ENCODE measurements at regions not wholly inside any gene's neighbourhood (a gene's known extent, or its start where the extent isn't known, plus 50 kb on each side); places are given as distances from the start of the nearest gene placed in this dataset.

DNA sequence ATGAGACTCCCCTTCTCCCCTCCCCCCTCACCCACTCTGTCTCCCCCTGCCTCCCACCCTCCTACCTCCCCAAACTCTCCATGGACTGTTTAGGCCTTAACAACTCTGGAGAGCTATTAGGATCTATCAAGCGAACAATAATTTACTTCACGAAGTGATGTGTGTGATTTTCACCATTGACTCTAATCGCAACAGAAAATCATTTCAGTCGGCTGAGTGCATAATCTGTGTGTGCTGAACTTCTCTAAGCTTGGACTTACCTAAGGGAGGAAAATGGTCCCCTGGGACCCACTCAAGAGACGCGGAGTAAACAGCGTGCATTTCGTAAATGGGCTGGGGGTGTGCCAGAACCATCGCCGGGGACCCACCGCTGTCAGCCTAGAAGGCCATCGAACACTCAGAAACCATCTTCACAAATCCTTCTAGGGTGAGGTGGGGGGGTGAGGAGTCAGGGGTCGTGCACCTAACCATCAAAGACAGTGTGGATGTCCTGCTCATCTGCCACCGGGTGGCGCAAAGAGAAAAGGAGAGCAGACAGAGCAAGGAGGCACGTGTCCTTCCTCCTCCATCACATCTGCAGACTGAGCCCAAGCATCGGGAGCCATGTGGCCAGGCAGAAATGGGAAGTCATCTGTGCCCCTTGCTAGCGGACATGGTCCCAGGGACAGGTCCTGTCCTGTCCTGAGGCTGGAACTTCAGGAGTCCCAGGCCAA, 62.1 kb upstream of the NUP50 start:
- TF ChIP-seq EZH2 (IDR thresholded peaks at IDR 0.05; ENCODE audit: borderline replicate concordance, low read depth, low read length, severe bottlenecking) (no peak), POLR2A (IDR thresholded peaks at IDR 0.05; ENCODE audit: low read depth, low read length) (no peak), POLR2AphosphoS5 (IDR thresholded peaks at IDR 0.05; ENCODE audit: insufficient read depth, low read depth, low read length) (no peak), MAX (IDR thresholded peaks at IDR 0.05; ENCODE audit: insufficient read depth, insufficient read length) (no peak), GATA2 (IDR thresholded peaks at IDR 0.05; ENCODE audit: insufficient read depth, insufficient read length, low read depth, low read length) (no peak), FOS (IDR thresholded peaks at IDR 0.05; ENCODE audit: borderline replicate concordance, insufficient read depth, low read length) (no peak), JUN (IDR thresholded peaks at IDR 0.05; ENCODE audit: borderline replicate concordance, insufficient read depth, insufficient read length, low read depth) (no peak)
- TF ChIP-seq, protein P1, sequence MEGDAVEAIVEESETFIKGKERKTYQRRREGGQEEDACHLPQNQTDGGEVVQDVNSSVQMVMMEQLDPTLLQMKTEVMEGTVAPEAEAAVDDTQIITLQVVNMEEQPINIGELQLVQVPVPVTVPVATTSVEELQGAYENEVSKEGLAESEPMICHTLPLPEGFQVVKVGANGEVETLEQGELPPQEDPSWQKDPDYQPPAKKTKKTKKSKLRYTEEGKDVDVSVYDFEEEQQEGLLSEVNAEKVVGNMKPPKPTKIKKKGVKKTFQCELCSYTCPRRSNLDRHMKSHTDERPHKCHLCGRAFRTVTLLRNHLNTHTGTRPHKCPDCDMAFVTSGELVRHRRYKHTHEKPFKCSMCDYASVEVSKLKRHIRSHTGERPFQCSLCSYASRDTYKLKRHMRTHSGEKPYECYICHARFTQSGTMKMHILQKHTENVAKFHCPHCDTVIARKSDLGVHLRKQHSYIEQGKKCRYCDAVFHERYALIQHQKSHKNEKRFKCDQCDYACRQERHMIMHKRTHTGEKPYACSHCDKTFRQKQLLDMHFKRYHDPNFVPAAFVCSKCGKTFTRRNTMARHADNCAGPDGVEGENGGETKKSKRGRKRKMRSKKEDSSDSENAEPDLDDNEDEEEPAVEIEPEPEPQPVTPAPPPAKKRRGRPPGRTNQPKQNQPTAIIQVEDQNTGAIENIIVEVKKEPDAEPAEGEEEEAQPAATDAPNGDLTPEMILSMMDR (IDR thresholded peaks at IDR 0.05; ENCODE audit: extremely low read depth in 1 of 2, insufficient read depth in 1 of 2, low read depth in 1 of 2, low read length in 2 of 2), result peak in 1 of 2 donors; percentile 31
